ENCODE measurements at regions not wholly inside any gene's neighbourhood (a gene's known extent, or its start where the extent isn't known, plus 50 kb on each side); places are given as distances from the start of the nearest gene placed in this dataset.

DNA sequence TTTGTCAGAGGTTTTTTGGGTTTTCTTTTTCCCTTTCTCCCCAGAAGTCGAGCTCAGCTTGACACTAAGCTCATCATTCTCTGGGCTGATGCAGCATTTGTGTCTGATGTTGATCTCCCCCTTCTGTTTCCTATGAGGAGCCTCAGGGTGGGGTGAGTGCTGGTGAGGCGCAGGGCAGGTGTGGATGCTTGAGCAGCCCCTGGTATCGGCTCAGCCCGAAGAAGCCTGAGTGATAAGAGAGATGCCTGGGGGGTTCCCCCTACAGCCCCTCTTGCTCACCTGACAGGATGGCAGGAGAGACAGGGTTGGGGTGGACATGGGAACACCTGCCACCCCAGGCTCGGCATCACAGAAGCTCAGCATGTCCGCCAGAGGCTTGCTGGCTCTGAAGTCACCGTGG is 239.0 kb downstream of the RHOU start:
- Histone ChIP-seq H3K4me3 (ENCODE audit: low read depth in 2 of 2, low read length in 2 of 2) (no peak overlapping the region), H3K4me1 (ENCODE audit: control insufficient read depth, insufficient read depth, low read length) (no peaks in the 10 kb centered on the region), H3K36me3 (ENCODE audit: control insufficient read depth, insufficient read depth, low read length) (no peaks in the 10 kb centered on the region), H3K27ac (ENCODE audit: low read length) (no peak overlapping the region), H3K9me3 (ENCODE audit: control insufficient read depth, insufficient read depth, low read depth, low read length) (no peaks in the 10 kb centered on the region), H3K27me3 (ENCODE audit: control insufficient read depth, insufficient read depth, low read length) (no peaks in the 10 kb centered on the region)
- ChIA-PET CTCF (no interaction called here), POLR2A (no interaction called here)
- intact Hi-C loops (cut with micrococcal nuclease; ENCODE audit: unreplicated experiment): no loop called here
- BruUV-seq (replicated peaks): no TSS peak
- in situ Hi-C loops (cut with HindIII; ENCODE audit: low pct_unique_long_range_greater_than_20kb, low sequenced_read_pairs): no loop called here
- no peak for TF ChIP-seq POLR2AphosphoS5 (IDR thresholded peaks at IDR 0.05; ENCODE audit: low read depth, low read length)
- no peak for TF ChIP-seq SIN3A (IDR thresholded peaks at IDR 0.05; ENCODE audit: borderline replicate concordance, insufficient read depth, low read depth, low read length)
- TF ChIP-seq CTCF (IDR thresholded peaks at IDR 0.05): no peak
- TF ChIP-seq TCF7L2 (IDR thresholded peaks at IDR 0.05; ENCODE audit: low read depth, low read length): no peak
- TF ChIP-seq, protein P1, sequence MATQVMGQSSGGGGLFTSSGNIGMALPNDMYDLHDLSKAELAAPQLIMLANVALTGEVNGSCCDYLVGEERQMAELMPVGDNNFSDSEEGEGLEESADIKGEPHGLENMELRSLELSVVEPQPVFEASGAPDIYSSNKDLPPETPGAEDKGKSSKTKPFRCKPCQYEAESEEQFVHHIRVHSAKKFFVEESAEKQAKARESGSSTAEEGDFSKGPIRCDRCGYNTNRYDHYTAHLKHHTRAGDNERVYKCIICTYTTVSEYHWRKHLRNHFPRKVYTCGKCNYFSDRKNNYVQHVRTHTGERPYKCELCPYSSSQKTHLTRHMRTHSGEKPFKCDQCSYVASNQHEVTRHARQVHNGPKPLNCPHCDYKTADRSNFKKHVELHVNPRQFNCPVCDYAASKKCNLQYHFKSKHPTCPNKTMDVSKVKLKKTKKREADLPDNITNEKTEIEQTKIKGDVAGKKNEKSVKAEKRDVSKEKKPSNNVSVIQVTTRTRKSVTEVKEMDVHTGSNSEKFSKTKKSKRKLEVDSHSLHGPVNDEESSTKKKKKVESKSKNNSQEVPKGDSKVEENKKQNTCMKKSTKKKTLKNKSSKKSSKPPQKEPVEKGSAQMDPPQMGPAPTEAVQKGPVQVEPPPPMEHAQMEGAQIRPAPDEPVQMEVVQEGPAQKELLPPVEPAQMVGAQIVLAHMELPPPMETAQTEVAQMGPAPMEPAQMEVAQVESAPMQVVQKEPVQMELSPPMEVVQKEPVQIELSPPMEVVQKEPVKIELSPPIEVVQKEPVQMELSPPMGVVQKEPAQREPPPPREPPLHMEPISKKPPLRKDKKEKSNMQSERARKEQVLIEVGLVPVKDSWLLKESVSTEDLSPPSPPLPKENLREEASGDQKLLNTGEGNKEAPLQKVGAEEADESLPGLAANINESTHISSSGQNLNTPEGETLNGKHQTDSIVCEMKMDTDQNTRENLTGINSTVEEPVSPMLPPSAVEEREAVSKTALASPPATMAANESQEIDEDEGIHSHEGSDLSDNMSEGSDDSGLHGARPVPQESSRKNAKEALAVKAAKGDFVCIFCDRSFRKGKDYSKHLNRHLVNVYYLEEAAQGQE (IDR thresholded peaks at IDR 0.05; ENCODE audit: insufficient read depth in 1 of 2, low read depth in 2 of 2, low read length in 1 of 2): no peak
- no peak for ATAC-seq
- DNase-seq (ENCODE audit: low read depth, low spot score): no peak

DNA sequence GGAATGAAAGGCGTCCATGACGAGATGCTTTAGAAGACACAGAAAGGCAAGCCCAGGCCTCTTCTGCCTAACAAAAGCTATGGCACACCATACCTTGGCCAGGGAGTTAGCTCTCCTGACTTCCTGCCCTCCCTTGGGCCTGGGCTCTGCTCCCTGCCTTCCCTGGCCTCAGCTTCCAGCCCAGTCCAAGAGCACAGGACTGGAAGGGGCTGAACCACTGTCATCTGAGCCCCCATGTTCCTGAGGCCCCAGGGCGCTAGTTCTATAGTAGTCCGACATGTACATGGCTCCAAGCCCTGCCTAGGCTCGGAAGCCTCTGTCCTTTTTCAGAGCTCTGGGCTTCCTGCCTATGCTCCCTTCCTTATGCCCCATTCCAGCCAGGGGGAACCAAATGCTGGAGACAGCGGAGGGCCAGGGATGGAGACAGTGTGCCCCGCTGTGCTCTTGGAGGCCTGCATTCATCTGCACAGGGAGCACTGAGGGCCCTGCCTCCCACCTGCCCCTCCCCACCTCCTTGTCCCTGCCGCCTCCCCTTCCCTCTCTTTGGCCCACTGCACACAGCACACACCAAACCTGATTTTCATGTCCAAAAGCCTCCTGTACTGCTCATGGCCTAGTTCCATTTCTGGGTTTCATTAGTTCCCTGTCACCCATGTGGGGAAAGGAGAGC is 240.1 kb downstream of the RHOU start:
- POLR2A ChIA-PET: no interaction called here
- no TSS peak for BruUV-seq (replicated peaks)
- no peaks in the 10 kb centered on the region for H3K36me3 ChIP-seq (ENCODE audit: control insufficient read depth, insufficient read depth, low read length)
- no peaks in the 10 kb centered on the region for H3K27me3 ChIP-seq (ENCODE audit: control insufficient read depth, insufficient read depth, low read length)
- intact Hi-C loops (cut with micrococcal nuclease; ENCODE audit: unreplicated experiment): no loop called here
- H3K4me1 ChIP-seq (ENCODE audit: control insufficient read depth, insufficient read depth, low read length): no peaks in the 10 kb centered on the region
- DNase-seq (ENCODE audit: low read depth, low spot score) (no peak), ATAC-seq (no peak)
- no peak overlapping the region for H3K4me3 ChIP-seq (ENCODE audit: low read depth in 2 of 2, low read length in 2 of 2)
- no peak overlapping the region for H3K27ac ChIP-seq (ENCODE audit: low read length)
- TF ChIP-seq, protein P1 (IDR thresholded peaks at IDR 0.05; ENCODE audit: insufficient read depth in 1 of 2, low read depth in 2 of 2, low read length in 1 of 2): no peak
- TF ChIP-seq TCF7L2 (IDR thresholded peaks at IDR 0.05; ENCODE audit: low read depth, low read length) (no peak), CTCF (IDR thresholded peaks at IDR 0.05) (no peak), POLR2AphosphoS5 (IDR thresholded peaks at IDR 0.05; ENCODE audit: low read depth, low read length) (no peak), SIN3A (IDR thresholded peaks at IDR 0.05; ENCODE audit: borderline replicate concordance, insufficient read depth, low read depth, low read length) (no peak)
- CTCF ChIA-PET: no interaction called here
- in situ Hi-C loops (cut with HindIII; ENCODE audit: low pct_unique_long_range_greater_than_20kb, low sequenced_read_pairs): no loop called here
- no peaks in the 10 kb centered on the region for H3K9me3 ChIP-seq (ENCODE audit: control insufficient read depth, insufficient read depth, low read depth, low read length)

Data from Panc1 (cell line).